T-helper 1 cell treated with Interleukin-12 subunit alpha and Interleukin-12 subunit beta and Interleukin-4 antibody, amounts not matched to agents 30 μg/mL and 1 μg/mL, for 36 hours (primary cell): ENCODE measurements at regions not wholly inside any gene's neighbourhood (a gene's known extent, or its start where the extent isn't known, plus 50 kb on each side); places are given as distances from the start of the nearest gene placed in this dataset.

Source experiments
- H3K27ac Mint-ChIP-seq: one replicate; pipeline ENCODE4 v1.8.0; 2021; ENCODE audit warnings: mild to moderate bottlenecking, mixed read lengths
- H3K27me3 Mint-ChIP-seq: one replicate; pipeline ENCODE4 v1.8.0; 2021; ENCODE audit warnings: low read depth, mixed read lengths
- H3K36me3 Mint-ChIP-seq: one replicate; pipeline ENCODE4 v1.8.0; 2021; ENCODE audit warnings: low read depth, mixed read lengths
- H3K4me1 Mint-ChIP-seq: one replicate; pipeline ENCODE4 v1.8.0; 2021; ENCODE audit warnings: low read depth, mixed read lengths
- H3K4me3 Mint-ChIP-seq: one replicate; pipeline ENCODE4 v1.8.0; 2021; ENCODE audit warnings: mild to moderate bottlenecking, moderate library complexity, mixed read lengths
- H3K9me3 Mint-ChIP-seq: one replicate; pipeline ENCODE4 v1.8.0; 2021; ENCODE audit warnings: mixed read lengths

GRCh38 chr4:67091673-67092072, 453.6 kb downstream of the CENPC start:
- Mint-ChIP-seq H3K27ac (no peak overlapping the region), H3K9me3 (no peaks in the 10 kb centered on the region)

GRCh38 chr4:67087897-67088296, 457.4 kb downstream of the CENPC start:
- no peaks in the 10 kb centered on the region for H3K4me1 Mint-ChIP-seq
- H3K27ac Mint-ChIP-seq = no peak overlapping the region
- no peaks in the 10 kb centered on the region for H3K36me3 Mint-ChIP-seq
- no peak overlapping the region for H3K4me3 Mint-ChIP-seq
- H3K27me3 Mint-ChIP-seq = no peaks in the 10 kb centered on the region
- H3K9me3 Mint-ChIP-seq = no peaks in the 10 kb centered on the region

More at GRCh38 chr4:67091673-67092072, 453.6 kb downstream of the CENPC start:
- H3K36me3 Mint-ChIP-seq = no peaks in the 10 kb centered on the region
- H3K4me3 Mint-ChIP-seq = no peak overlapping the region
- no peaks in the 10 kb centered on the region for H3K4me1 Mint-ChIP-seq
- H3K27me3 Mint-ChIP-seq = no peaks in the 10 kb centered on the region

- H3K4me3 Mint-ChIP-seq = no peak overlapping the region
- no peak overlapping the region for H3K27ac Mint-ChIP-seq
- H3K36me3 Mint-ChIP-seq = no peaks in the 10 kb centered on the region
- H3K4me1 Mint-ChIP-seq = no peaks in the 10 kb centered on the region
- H3K27me3 Mint-ChIP-seq = no peaks in the 10 kb centered on the region
- no peaks in the 10 kb centered on the region for H3K9me3 Mint-ChIP-seq
These were observed 460.5 kb downstream of the CENPC start for GRCh38 chr4:67084783-67085182.

GRCh38 chr4:67083496-67083895, 461.8 kb downstream of the CENPC start:
- no peaks in the 10 kb centered on the region for H3K27me3 Mint-ChIP-seq
- no peak overlapping the region for H3K27ac Mint-ChIP-seq
- no peaks in the 10 kb centered on the region for H3K4me1 Mint-ChIP-seq
- H3K9me3 Mint-ChIP-seq = no peaks in the 10 kb centered on the region
- H3K36me3 Mint-ChIP-seq = no peaks in the 10 kb centered on the region
- H3K4me3 Mint-ChIP-seq = no peak overlapping the region

- no peaks in the 10 kb centered on the region for H3K4me1 Mint-ChIP-seq
- no peaks in the 10 kb centered on the region for H3K36me3 Mint-ChIP-seq
- no peaks in the 10 kb centered on the region for H3K27me3 Mint-ChIP-seq
- H3K4me3 Mint-ChIP-seq = no peak overlapping the region
- H3K9me3 Mint-ChIP-seq = no peaks in the 10 kb centered on the region
- no peak overlapping the region for H3K27ac Mint-ChIP-seq
These were observed 462.6 kb downstream of the CENPC start for GRCh38 chr4:67082746-67083145.

- H3K4me1 Mint-ChIP-seq = no peaks in the 10 kb centered on the region
- H3K9me3 Mint-ChIP-seq = no peaks in the 10 kb centered on the region
- no peak overlapping the region for H3K4me3 Mint-ChIP-seq
- H3K27ac Mint-ChIP-seq = no peak overlapping the region
- H3K36me3 Mint-ChIP-seq = no peaks in the 10 kb centered on the region
- H3K27me3 Mint-ChIP-seq = no peaks in the 10 kb centered on the region
These were observed 465.2 kb downstream of the CENPC start for GRCh38 chr4:67080046-67080557.

GRCh38 chr4:67071641-67072040, 473.7 kb downstream of the CENPC start:
- Mint-ChIP-seq H3K36me3 (no peaks in the 10 kb centered on the region), H3K4me1 (no peaks in the 10 kb centered on the region), H3K9me3 (no peaks in the 10 kb centered on the region), H3K27ac (no peak overlapping the region), H3K4me3 (no peak overlapping the region), H3K27me3 (no peaks in the 10 kb centered on the region)

GRCh38 chr4:67055319-67055718, 490.0 kb downstream of the CENPC start:
- H3K36me3 Mint-ChIP-seq = no peaks in the 10 kb centered on the region
- no peaks in the 10 kb centered on the region for H3K27me3 Mint-ChIP-seq
- H3K9me3 Mint-ChIP-seq = no peaks in the 10 kb centered on the region
- H3K4me3 Mint-ChIP-seq = no peak overlapping the region
- no peaks in the 10 kb centered on the region for H3K4me1 Mint-ChIP-seq
- no peak overlapping the region for H3K27ac Mint-ChIP-seq

GRCh38 chr4:67054896-67055295, 490.4 kb downstream of the CENPC start:
- no peak overlapping the region for H3K27ac Mint-ChIP-seq
- H3K4me1 Mint-ChIP-seq = no peaks in the 10 kb centered on the region
- H3K9me3 Mint-ChIP-seq = no peaks in the 10 kb centered on the region
- H3K36me3 Mint-ChIP-seq = no peaks in the 10 kb centered on the region
- H3K27me3 Mint-ChIP-seq = no peaks in the 10 kb centered on the region
- H3K4me3 Mint-ChIP-seq = no peak overlapping the region

GRCh38 chr4:67052814-67053675, 492.3 kb downstream of the CENPC start:
- H3K27ac Mint-ChIP-seq = no peak overlapping the region
- no peak overlapping the region for H3K4me3 Mint-ChIP-seq
- no peaks in the 10 kb centered on the region for H3K9me3 Mint-ChIP-seq
- no peaks in the 10 kb centered on the region for H3K27me3 Mint-ChIP-seq
- H3K4me1 Mint-ChIP-seq = peaks cover 3% of the 10 kb centered on the region
- no peaks in the 10 kb centered on the region for H3K36me3 Mint-ChIP-seq

GRCh38 chr4:67051000-67051789, 494.1 kb downstream of the CENPC start:
- H3K9me3 Mint-ChIP-seq = peaks cover 4% of the 10 kb centered on the region
- no peak overlapping the region for H3K4me3 Mint-ChIP-seq
- no peaks in the 10 kb centered on the region for H3K36me3 Mint-ChIP-seq
- no peak overlapping the region for H3K27ac Mint-ChIP-seq
- H3K27me3 Mint-ChIP-seq = no peaks in the 10 kb centered on the region
- peaks cover 3% of the 10 kb centered on the region for H3K4me1 Mint-ChIP-seq

GRCh38 chr4:67049446-67049845, 495.9 kb downstream of the CENPC start:
- H3K36me3 Mint-ChIP-seq = no peaks in the 10 kb centered on the region
- no peak overlapping the region for H3K4me3 Mint-ChIP-seq

GRCh38 chr4:67048530-67048929, 496.8 kb downstream of the CENPC start:
- Mint-ChIP-seq H3K4me1 (peaks cover 3% of the 10 kb centered on the region), H3K4me3 (no peak overlapping the region), H3K27me3 (no peaks in the 10 kb centered on the region), H3K27ac (no peak overlapping the region), H3K9me3 (peaks cover 4% of the 10 kb centered on the region), H3K36me3 (no peaks in the 10 kb centered on the region)

More at GRCh38 chr4:67049446-67049845, 495.9 kb downstream of the CENPC start:
- Mint-ChIP-seq H3K27me3 (no peaks in the 10 kb centered on the region), H3K27ac (no peak overlapping the region), H3K4me1 (peaks cover 3% of the 10 kb centered on the region), H3K9me3 (peaks cover 4% of the 10 kb centered on the region)

- Mint-ChIP-seq H3K9me3 (no peaks in the 10 kb centered on the region), H3K4me3 (no peak overlapping the region), H3K27ac (no peak overlapping the region), H3K27me3 (no peaks in the 10 kb centered on the region), H3K4me1 (no peaks in the 10 kb centered on the region), H3K36me3 (no peaks in the 10 kb centered on the region)
These were observed 505.0 kb downstream of the CENPC start for GRCh38 chr4:67040315-67040714.

GRCh38 chr4:67038228-67038566, 507.1 kb downstream of the CENPC start:
- no peak overlapping the region for H3K4me3 Mint-ChIP-seq
- no peaks in the 10 kb centered on the region for H3K36me3 Mint-ChIP-seq
- H3K27ac Mint-ChIP-seq = no peak overlapping the region

More at GRCh38 chr4:67038228-67038566, 507.1 kb downstream of the CENPC start:
- H3K9me3 Mint-ChIP-seq = no peaks in the 10 kb centered on the region
- no peaks in the 10 kb centered on the region for H3K4me1 Mint-ChIP-seq
- H3K27me3 Mint-ChIP-seq = no peaks in the 10 kb centered on the region
